ENCODE measurements at regions not wholly inside any gene's neighbourhood (a gene's known extent, or its start where the extent isn't known, plus 50 kb on each side); places are given as distances from the start of the nearest gene placed in this dataset.

GRCh38 chr4:131258361-131258760, 1890.7 kb upstream of the PCDH10 start:
- Histone ChIP-seq H3K4me3 (ENCODE audit: low read length in 2 of 2) (no peak overlapping the region), H3K23ac (ENCODE audit: low read depth, low read length, poor library complexity) (no peak overlapping the region), H3K18ac (ENCODE audit: low read length) (no peak overlapping the region), H3K9me3 (replicated peaks in 1 of 2; ENCODE audit: control insufficient read depth in 2 of 2, insufficient read depth in 1 of 2, low read depth in 1 of 2, low read length in 2 of 2) (no peaks in the 10 kb centered on the region), H2BK120ac (ENCODE audit: low read depth, low read length) (no peak overlapping the region), H4K91ac (ENCODE audit: low read depth, low read length, poor library complexity) (no peak overlapping the region), H2AK5ac (ENCODE audit: low read depth, low read length) (no peak overlapping the region), H3K9ac (ENCODE audit: low read depth, low read length, poor library complexity) (no peak overlapping the region), H2BK12ac (ENCODE audit: low read length) (no peak overlapping the region), H3K4me1 (ENCODE audit: control insufficient read depth in 2 of 2, insufficient read depth in 1 of 2, low read depth in 1 of 2, low read length in 2 of 2) (no peaks in the 10 kb centered on the region), H3K27ac (replicated peaks; ENCODE audit: low read length) (no peak overlapping the region), H2AFZ (ENCODE audit: low read length) (no peak overlapping the region), H3K4ac (ENCODE audit: low read length) (no peak overlapping the region), H3K79me1 (ENCODE audit: low read depth, low read length) (no peaks in the 10 kb centered on the region), H3K14ac (ENCODE audit: low read length) (no peak overlapping the region), H2BK5ac (ENCODE audit: low read length) (no peak overlapping the region), H2BK15ac (ENCODE audit: low read length) (no peak overlapping the region), H3K27me3 (ENCODE audit: control insufficient read depth in 3 of 3, insufficient read depth in 3 of 3, low read depth in 1 of 3, low read length in 3 of 3) (no peaks in the 10 kb centered on the region), H3K36me3 (replicated peaks in 1 of 2; ENCODE audit: control insufficient read depth in 2 of 2, insufficient read depth in 2 of 2, low read length in 2 of 2) (no peaks in the 10 kb centered on the region), H3K4me2 (ENCODE audit: insufficient read depth, low read length, poor library complexity, severe bottlenecking) (no peak overlapping the region), H4K8ac (ENCODE audit: low read depth, low read length) (no peak overlapping the region)
- no CpG with 5 or more reads among the region's 2 CpGs for WGBS, 2 donors (ENCODE audit: extremely low coverage in 2 of 2, insufficient read length in 2 of 2, insufficient replicate concordance in 1 of 2)
- DNase-seq (ENCODE audit: low spot score) = no peak

GRCh38 chr4:131288441-131288840, 1860.7 kb upstream of the PCDH10 start:
- Histone ChIP-seq H2BK5ac (ENCODE audit: low read length) (no peak overlapping the region), H4K91ac (ENCODE audit: low read depth, low read length, poor library complexity) (no peak overlapping the region), H3K4me2 (ENCODE audit: insufficient read depth, low read length, poor library complexity, severe bottlenecking) (no peak overlapping the region), H3K79me1 (ENCODE audit: low read depth, low read length) (no peaks in the 10 kb centered on the region), H3K4me3 (ENCODE audit: low read length in 2 of 2) (no peak overlapping the region), H3K9me3 (replicated peaks in 1 of 2; ENCODE audit: control insufficient read depth in 2 of 2, insufficient read depth in 1 of 2, low read depth in 1 of 2, low read length in 2 of 2) (peaks cover 0 to 5% of the 10 kb centered on the region in 2 donors), H4K8ac (ENCODE audit: low read depth, low read length) (no peak overlapping the region), H2BK12ac (ENCODE audit: low read length) (no peak overlapping the region), H2BK15ac (ENCODE audit: low read length) (no peak overlapping the region), H3K4me1 (ENCODE audit: control insufficient read depth in 2 of 2, insufficient read depth in 1 of 2, low read depth in 1 of 2, low read length in 2 of 2) (no peaks in the 10 kb centered on the region), H3K27ac (replicated peaks; ENCODE audit: low read length) (no peak overlapping the region), H3K36me3 (replicated peaks in 1 of 2; ENCODE audit: control insufficient read depth in 2 of 2, insufficient read depth in 2 of 2, low read length in 2 of 2) (no peaks in the 10 kb centered on the region), H3K18ac (ENCODE audit: low read length) (no peak overlapping the region), H2AK5ac (ENCODE audit: low read depth, low read length) (no peak overlapping the region), H2AFZ (ENCODE audit: low read length) (no peak overlapping the region), H3K14ac (ENCODE audit: low read length) (no peak overlapping the region), H3K4ac (ENCODE audit: low read length) (no peak overlapping the region), H3K9ac (ENCODE audit: low read depth, low read length, poor library complexity) (no peak overlapping the region), H3K23ac (ENCODE audit: low read depth, low read length, poor library complexity) (no peak overlapping the region), H3K27me3 (ENCODE audit: control insufficient read depth in 3 of 3, insufficient read depth in 3 of 3, low read depth in 1 of 3, low read length in 3 of 3) (no peaks in the 10 kb centered on the region), H2BK120ac (ENCODE audit: low read depth, low read length) (no peak overlapping the region)
- no peak for DNase-seq (ENCODE audit: low spot score)

- no peak for DNase-seq (ENCODE audit: low spot score)
- Histone ChIP-seq H2BK15ac (ENCODE audit: low read length) (no peak overlapping the region), H2BK5ac (ENCODE audit: low read length) (no peak overlapping the region), H3K27me3 (ENCODE audit: control insufficient read depth in 3 of 3, insufficient read depth in 3 of 3, low read depth in 1 of 3, low read length in 3 of 3) (no peaks in the 10 kb centered on the region), H3K4me3 (ENCODE audit: low read length in 2 of 2) (no peak overlapping the region), H4K91ac (ENCODE audit: low read depth, low read length, poor library complexity) (no peak overlapping the region), H3K79me1 (ENCODE audit: low read depth, low read length) (no peaks in the 10 kb centered on the region), H3K36me3 (replicated peaks in 1 of 2; ENCODE audit: control insufficient read depth in 2 of 2, insufficient read depth in 2 of 2, low read length in 2 of 2) (no peaks in the 10 kb centered on the region), H3K4me1 (ENCODE audit: control insufficient read depth in 2 of 2, insufficient read depth in 1 of 2, low read depth in 1 of 2, low read length in 2 of 2) (no peaks in the 10 kb centered on the region), H2AFZ (ENCODE audit: low read length) (no peak overlapping the region), H3K4me2 (ENCODE audit: insufficient read depth, low read length, poor library complexity, severe bottlenecking) (no peak overlapping the region), H3K23ac (ENCODE audit: low read depth, low read length, poor library complexity) (no peak overlapping the region), H2BK12ac (ENCODE audit: low read length) (no peak overlapping the region), H2AK5ac (ENCODE audit: low read depth, low read length) (no peak overlapping the region), H3K9ac (ENCODE audit: low read depth, low read length, poor library complexity) (no peak overlapping the region), H2BK120ac (ENCODE audit: low read depth, low read length) (no peak overlapping the region), H3K4ac (ENCODE audit: low read length) (no peak overlapping the region), H3K14ac (ENCODE audit: low read length) (no peak overlapping the region), H3K18ac (ENCODE audit: low read length) (no peak overlapping the region), H3K9me3 (replicated peaks in 1 of 2; ENCODE audit: control insufficient read depth in 2 of 2, insufficient read depth in 1 of 2, low read depth in 1 of 2, low read length in 2 of 2) (no peaks in the 10 kb centered on the region), H4K8ac (ENCODE audit: low read depth, low read length) (no peak overlapping the region), H3K27ac (replicated peaks; ENCODE audit: low read length) (no peak overlapping the region)
- WGBS, 2 donors (ENCODE audit: extremely low coverage in 2 of 2, insufficient read length in 2 of 2, insufficient replicate concordance in 1 of 2) = no CpG with 5 or more reads among the region's 1 CpG
These were observed 1852.9 kb upstream of the PCDH10 start for GRCh38 chr4:131296192-131296591.

GRCh38 chr4:131302108-131302507, 1847.0 kb upstream of the PCDH10 start:
- H3K4me2 ChIP-seq (ENCODE audit: insufficient read depth, low read length, poor library complexity, severe bottlenecking) = no peak overlapping the region
- WGBS, 2 donors (ENCODE audit: extremely low coverage in 2 of 2, insufficient read length in 2 of 2, insufficient replicate concordance in 1 of 2) = no CpG with 5 or more reads among the region's 4 CpGs

More at GRCh38 chr4:131302108-131302507, 1847.0 kb upstream of the PCDH10 start:
- H3K27me3 ChIP-seq (ENCODE audit: control insufficient read depth in 3 of 3, insufficient read depth in 3 of 3, low read depth in 1 of 3, low read length in 3 of 3) = no peaks in the 10 kb centered on the region
- no peaks in the 10 kb centered on the region for H3K36me3 ChIP-seq (replicated peaks in 1 of 2; ENCODE audit: control insufficient read depth in 2 of 2, insufficient read depth in 2 of 2, low read length in 2 of 2)
- no peak overlapping the region for H3K18ac ChIP-seq (ENCODE audit: low read length)
- no peak overlapping the region for H2BK5ac ChIP-seq (ENCODE audit: low read length)
- H3K23ac ChIP-seq (ENCODE audit: low read depth, low read length, poor library complexity) = no peak overlapping the region
- H3K79me1 ChIP-seq (ENCODE audit: low read depth, low read length) = no peaks in the 10 kb centered on the region
- H3K9me3 ChIP-seq (replicated peaks in 1 of 2; ENCODE audit: control insufficient read depth in 2 of 2, insufficient read depth in 1 of 2, low read depth in 1 of 2, low read length in 2 of 2) = peaks cover 0 to 2% of the 10 kb centered on the region in 2 donors
- H4K8ac ChIP-seq (ENCODE audit: low read depth, low read length) = no peak overlapping the region
- H3K4ac ChIP-seq (ENCODE audit: low read length) = no peak overlapping the region
- DNase-seq (ENCODE audit: low spot score) = no peak
- H3K27ac ChIP-seq (replicated peaks; ENCODE audit: low read length) = no peak overlapping the region
- no peak overlapping the region for H3K14ac ChIP-seq (ENCODE audit: low read length)
- no peak overlapping the region for H2AK5ac ChIP-seq (ENCODE audit: low read depth, low read length)
- no peak overlapping the region for H3K4me3 ChIP-seq (ENCODE audit: low read length in 2 of 2)
- H4K91ac ChIP-seq (ENCODE audit: low read depth, low read length, poor library complexity) = no peak overlapping the region
- no peak overlapping the region for H2BK15ac ChIP-seq (ENCODE audit: low read length)
- no peak overlapping the region for H3K9ac ChIP-seq (ENCODE audit: low read depth, low read length, poor library complexity)
- no peaks in the 10 kb centered on the region for H3K4me1 ChIP-seq (ENCODE audit: control insufficient read depth in 2 of 2, insufficient read depth in 1 of 2, low read depth in 1 of 2, low read length in 2 of 2)
- H2AFZ ChIP-seq (ENCODE audit: low read length) = no peak overlapping the region
- no peak overlapping the region for H2BK12ac ChIP-seq (ENCODE audit: low read length)
- H2BK120ac ChIP-seq (ENCODE audit: low read depth, low read length) = no peak overlapping the region

Data from neuronal stem cell (in vitro differentiated cells).